ENCODE measurements at regions not wholly inside any gene's neighbourhood (a gene's known extent, or its start where the extent isn't known, plus 50 kb on each side); places are given as distances from the start of the nearest gene placed in this dataset.

DNA sequence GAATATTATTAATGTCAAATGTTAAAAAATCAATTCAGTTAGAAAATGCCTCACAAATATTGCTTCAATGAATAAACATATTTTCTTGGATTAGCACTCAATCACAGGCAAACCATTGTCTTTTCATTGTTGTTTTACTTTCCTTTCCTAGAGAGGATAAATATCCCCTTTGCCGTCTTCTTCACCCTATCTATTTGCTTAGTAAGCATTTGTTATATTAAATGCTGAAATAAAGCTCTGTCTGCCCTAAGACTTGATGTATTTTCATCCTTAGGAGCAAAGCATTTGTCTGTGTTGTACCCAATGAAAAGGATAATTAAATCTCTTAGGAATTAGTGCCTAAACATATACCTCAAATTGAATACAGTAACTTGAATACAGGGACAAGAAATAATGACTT lies 1071.2 kb upstream of the GYPC start:
- peaks cover 2% of the 10 kb centered on the region; the same call in 1 of the 2 replicates for H3K9me3 ChIP-seq (ENCODE audit: control insufficient read depth, insufficient read depth, low read length)
- H4K20me1 ChIP-seq (ENCODE audit: insufficient read depth, low read length) = no peaks in the 10 kb centered on the region
- no peak overlapping the region for H4K91ac ChIP-seq (ENCODE audit: insufficient read depth, low read depth, low read length)
- dilution Hi-C loops (cut with HindIII; ENCODE audit: low sequenced_read_pairs, unreplicated experiment) = no loop called here
- no peak overlapping the region for H2AFZ ChIP-seq (replicated peaks; ENCODE audit: low read length, poor library complexity)
- H3K27me3 ChIP-seq (ENCODE audit: control insufficient read depth, insufficient read depth, low read length) = no peaks in the 10 kb centered on the region
- H2AK5ac ChIP-seq (ENCODE audit: low read depth, low read length) = no peak overlapping the region
- DNase-seq = no peak
- H4K5ac ChIP-seq (ENCODE audit: low read depth, low read length) = no peak overlapping the region
- no peak overlapping the region for H3K4me3 ChIP-seq (ENCODE audit: insufficient read depth, low read depth, low read length)
- TF ChIP-seq SMC3 (IDR thresholded peaks at IDR 0.05; ENCODE audit: low read depth, low read length) (no peak), MAFK (IDR thresholded peaks at IDR 0.05; ENCODE audit: low read depth, low read length) (peak; percentile 69)
- H3K4me2 ChIP-seq (ENCODE audit: low read depth, low read length) = no peak overlapping the region
- no peak overlapping the region for H4K8ac ChIP-seq (ENCODE audit: low read depth in 2 of 2, low read length in 2 of 2)
- H3K27ac ChIP-seq (ENCODE audit: insufficient read depth, low read length) = no peak overlapping the region
- H3K18ac ChIP-seq (ENCODE audit: low read depth, low read length) = no peak overlapping the region
- H3K4ac ChIP-seq (ENCODE audit: low read depth, low read length) = no peak overlapping the region
- WGBS, 2 experiments (ENCODE audit: extremely low coverage in 2 of 2, insufficient read length in 1 of 2) = no CpG with 5 or more reads among the region's 1 CpG
- in situ Hi-C loops (cut with MboI; ENCODE audit: low sequenced_read_pairs) = no loop called here
- no peak overlapping the region for H3K9ac ChIP-seq (ENCODE audit: low read depth, low read length)
- no peaks in the 10 kb centered on the region for H3K79me1 ChIP-seq (ENCODE audit: low read depth in 1 of 2, low read length in 2 of 2)
- H3K56ac ChIP-seq (ENCODE audit: extremely low read depth, insufficient read depth, low read length) = no peak overlapping the region
- H3K23ac ChIP-seq (ENCODE audit: low read depth, low read length) = no peak overlapping the region
- no peaks in the 10 kb centered on the region for H3K4me1 ChIP-seq (ENCODE audit: control insufficient read depth, insufficient read depth, low read length)
- ChIA-PET POLR2A (ENCODE audit: unreplicated experiment) (no interaction called here), CTCF (no interaction called here)
- no peak overlapping the region for H2AK9ac ChIP-seq (replicated peaks; ENCODE audit: low read depth, low read length, poor library complexity)
- intact Hi-C loops (cut with micrococcal nuclease) = no loop called here
- no peak overlapping the region for H2BK5ac ChIP-seq (ENCODE audit: low read depth, low read length, poor library complexity, severe bottlenecking)
- no peaks in the 10 kb centered on the region for H3K36me3 ChIP-seq (ENCODE audit: control insufficient read depth, insufficient read depth, low read length)
- H2BK20ac ChIP-seq (ENCODE audit: low read depth, low read length) = no peak overlapping the region
- H2BK15ac ChIP-seq (ENCODE audit: low read depth, low read length) = no peak overlapping the region
- no peak for ATAC-seq (ENCODE audit: low read depth)
- H3K14ac ChIP-seq (replicated peaks; ENCODE audit: low read depth, low read length) = no peak overlapping the region
- H3K9me1 ChIP-seq (ENCODE audit: insufficient read depth, low read length) = no peaks in the 10 kb centered on the region
- BruUV-seq (replicated peaks) = no TSS peak
- no peak overlapping the region for H2BK120ac ChIP-seq (ENCODE audit: low read depth, low read length)

Data from IMR-90 (cell line).